SK-N-SH (cell line): ENCODE measurements at regions not wholly inside any gene's neighbourhood (a gene's known extent, or its start where the extent isn't known, plus 50 kb on each side); places are given as distances from the start of the nearest gene placed in this dataset.

ENCODE experiments used
- CTCF ChIA-PET: fragments of 300-600, 350-600 bp; formaldehyde crosslinking; extraction: SDS; loops from one replicate; lab custom pipeline; 2021; lab: Yijun Ruan, JAX
- POLR2A ChIA-PET: fragments of 350-600 bp; sonication (Branson Sonifier 250); formaldehyde crosslinking; extraction: SDS; loops from one replicate; lab custom pipeline; 2020; ENCODE audit warnings: antibody characterized with exemption, inconsistent platforms; lab: Yijun Ruan, JAX
- DNase-seq: peaks from one replicate; pipeline ENCODE4 v3.0.0; 2012
- H2AFZ ChIP-seq: fragments of 200-600 bp; sonication (generic); 2 replicates; pipeline ENCODE4 v1.8.1; 2016; ENCODE audit warnings: antibody characterized with exemption, mild to moderate bottlenecking, low read depth
- H3F3A ChIP-seq: fragments of 200-600 bp; sonication (generic); replicated peaks from 2 replicates; pipeline ENCODE3; 2016; ENCODE audit warnings: antibody characterized with exemption, mild to moderate bottlenecking; ENCODE audit not compliant: insufficient read depth
- H3K27ac ChIP-seq, 2 experiments: fragments of 200-500 bp in 1 of 2; fragments of 200-600 bp in 1 of 2; sonication (Bioruptor generic) in 1 of 2; sonication (generic), shearing (Covaris generic) in 1 of 2; 2 replicates each; pipeline versions ENCODE4 v1.5.1 to v1.6.1; 2014 to 2016; ENCODE audit warnings: low read depth in 2 of 2, inconsistent platforms in 1 of 2, low read length in 1 of 2, mild to moderate bottlenecking in 1 of 2, mixed read lengths in 1 of 2
- H3K27me3 ChIP-seq: fragments of 200-600 bp; sonication (generic), shearing (Covaris generic); 2 replicates; pipeline ENCODE4 v1.6.1; 2016; ENCODE audit warnings: mixed run types; ENCODE audit not compliant: insufficient read depth
- H3K36me3 ChIP-seq, 2 experiments: fragments of 200-500 bp in 1 of 2; fragments of 200-600 bp in 1 of 2; sonication (Bioruptor generic) in 1 of 2; sonication (generic) in 1 of 2; replicated peaks in 1 of 2; 2 replicates each; pipeline versions ENCODE3 to v1.5.1; 2014 to 2016; ENCODE audit warnings: low read length in 1 of 2, mild to moderate bottlenecking in 1 of 2; ENCODE audit not compliant: insufficient read depth in 2 of 2, control insufficient read depth in 1 of 2
- H3K4me1 ChIP-seq, 2 experiments: fragments of 200-500 bp in 1 of 2; fragments of 200-600 bp in 1 of 2; sonication (Bioruptor generic) in 1 of 2; sonication (generic), shearing (Covaris generic) in 1 of 2; 2 replicates each; pipeline versions ENCODE4 v1.5.1 to v1.6.1; 2014 to 2016; ENCODE audit warnings: low read depth in 1 of 2, low read length in 1 of 2, mixed run types in 1 of 2; ENCODE audit not compliant: insufficient read depth in 2 of 2, control insufficient read depth in 1 of 2
- H3K4me2 ChIP-seq: fragments of 200-600 bp; sonication (generic), shearing (Covaris generic); 2 replicates; pipeline ENCODE4 v1.6.1; 2017; ENCODE audit warnings: mixed run types
- H3K4me3 ChIP-seq, 2 experiments: fragments of 200-500 bp in 1 of 2; fragments of 200-600 bp in 1 of 2; sonication (Bioruptor generic) in 1 of 2; sonication (generic), shearing (Covaris generic) in 1 of 2; 2 replicates each; pipeline versions ENCODE4 v1.5.1 to v1.8.1; 2014 to 2016; ENCODE audit warnings: low read depth in 2 of 2, inconsistent platforms in 1 of 2, low read length in 1 of 2, mild to moderate bottlenecking in 1 of 2, mixed read lengths in 1 of 2, moderate library complexity in 1 of 2
- H3K79me2 ChIP-seq: fragments of 200-600 bp; sonication (generic); 2 replicates; pipeline ENCODE4 v1.8.1; 2017; ENCODE audit warnings: mild to moderate bottlenecking; ENCODE audit not compliant: insufficient read depth
- H3K9ac ChIP-seq: fragments of 200-600 bp; sonication (generic); 2 replicates; pipeline ENCODE4 v1.6.1; 2017; ENCODE audit warnings: mixed run types
- H3K9me2 ChIP-seq: fragments of 200-600 bp; sonication (generic); 2 replicates; pipeline ENCODE4 v1.6.1; 2017; ENCODE audit warnings: mixed run types
- H3K9me3 ChIP-seq: fragments of 200-600 bp; sonication (generic); 2 replicates; pipeline ENCODE4 v1.6.1; 2017; ENCODE audit warnings: mixed run types, mild to moderate bottlenecking, moderate library complexity
- H4K20me1 ChIP-seq: fragments of 200-600 bp; sonication (generic); 2 replicates; pipeline ENCODE4 v1.6.1; 2017; ENCODE audit warnings: mild to moderate bottlenecking, mixed run types; ENCODE audit not compliant: insufficient read depth
- CHD2 ChIP-seq: fragments of 150-350 bp; IDR thresholded peaks from 2 replicates; pipeline ENCODE4 v1.6.1; 2018; ENCODE audit warnings: low read length; ENCODE audit not compliant: partially characterized antibody
- ELF1 ChIP-seq: IDR thresholded peaks from 2 replicates; pipeline ENCODE4 v1.4.0; 2012
- EP300 ChIP-seq, 2 experiments: IDR thresholded peaks; 2 replicates each; pipeline versions ENCODE4 v1.4.0 to v1.6.1; 2012; ENCODE audit warnings: borderline replicate concordance in 1 of 2, low read depth in 1 of 2, low read length in 1 of 2
- EZH2phosphoT487 ChIP-seq: fragments of 200-600 bp; sonication (generic); IDR thresholded peaks from 2 replicates; pipeline ENCODE4 v1.6.1; 2017; ENCODE audit warnings: low read depth, mixed run types, mild to moderate bottlenecking, antibody characterized with exemption, moderate library complexity, borderline replicate concordance
- FOXJ3 ChIP-seq: sonication (generic); formaldehyde crosslinking; IDR thresholded peaks from 2 replicates; pipeline ENCODE4 v1.5.1; 2020; ENCODE audit warnings: mild to moderate bottlenecking, missing genetic modification reagents
- FOXM1 ChIP-seq: IDR thresholded peaks from 2 replicates; pipeline ENCODE4 v1.4.0; 2012; ENCODE audit warnings: low read depth, mild to moderate bottlenecking
- GABPA ChIP-seq: IDR thresholded peaks from 2 replicates; pipeline ENCODE4 v1.4.0; 2012; ENCODE audit warnings: low read depth, mild to moderate bottlenecking
- MEF2A ChIP-seq: IDR thresholded peaks from 2 replicates; pipeline ENCODE4 v1.4.0; 2012; ENCODE audit warnings: low read depth, borderline replicate concordance
- NRF1 ChIP-seq: IDR thresholded peaks from 2 replicates; pipeline ENCODE4 v1.6.1; 2012; ENCODE audit warnings: low read depth, mild to moderate bottlenecking, low read length
- SIN3A ChIP-seq: IDR thresholded peaks from 2 replicates; pipeline ENCODE4 v1.6.1; 2012; ENCODE audit warnings: low read depth, mild to moderate bottlenecking, low read length, moderate library complexity, borderline replicate concordance
- SMC3 ChIP-seq: IDR thresholded peaks from 2 replicates; pipeline ENCODE4 v1.6.1; 2012; ENCODE audit warnings: low read depth, low read length, improper control_type of control experiment
- TAF1 ChIP-seq: IDR thresholded peaks from 2 replicates; pipeline ENCODE4 v1.6.1; 2012; ENCODE audit warnings: low read depth, mild to moderate bottlenecking, low read length, moderate library complexity, borderline replicate concordance
- TCF12 ChIP-seq: IDR thresholded peaks from 2 replicates; pipeline ENCODE4 v1.4.0; 2012
- YY1 ChIP-seq: IDR thresholded peaks from 2 replicates; pipeline ENCODE4 v1.4.0; 2012; ENCODE audit warnings: low read depth, mild to moderate bottlenecking
- TF ChIP-seq, protein P1 (sequence below): IDR thresholded peaks from 2 replicates; pipeline ENCODE4 v1.4.0; 2012; ENCODE audit warnings: low read depth, borderline replicate concordance
- TF ChIP-seq, protein P2 (sequence below): IDR thresholded peaks from 2 replicates; pipeline ENCODE4 v1.6.1; 2012; ENCODE audit warnings: mild to moderate bottlenecking, low read depth, low read length, moderate library complexity
- TF ChIP-seq, protein P3 (sequence below): IDR thresholded peaks from 2 replicates; pipeline ENCODE4 v1.4.0; 2012; ENCODE audit warnings: low read depth, borderline replicate concordance
- TF ChIP-seq, protein P4 (sequence below): IDR thresholded peaks from 2 replicates; pipeline ENCODE4 v1.4.0; 2012; ENCODE audit warnings: low read depth
- TF ChIP-seq, protein P5 (sequence below): IDR thresholded peaks from 2 replicates; pipeline ENCODE4; 2012

DNA sequence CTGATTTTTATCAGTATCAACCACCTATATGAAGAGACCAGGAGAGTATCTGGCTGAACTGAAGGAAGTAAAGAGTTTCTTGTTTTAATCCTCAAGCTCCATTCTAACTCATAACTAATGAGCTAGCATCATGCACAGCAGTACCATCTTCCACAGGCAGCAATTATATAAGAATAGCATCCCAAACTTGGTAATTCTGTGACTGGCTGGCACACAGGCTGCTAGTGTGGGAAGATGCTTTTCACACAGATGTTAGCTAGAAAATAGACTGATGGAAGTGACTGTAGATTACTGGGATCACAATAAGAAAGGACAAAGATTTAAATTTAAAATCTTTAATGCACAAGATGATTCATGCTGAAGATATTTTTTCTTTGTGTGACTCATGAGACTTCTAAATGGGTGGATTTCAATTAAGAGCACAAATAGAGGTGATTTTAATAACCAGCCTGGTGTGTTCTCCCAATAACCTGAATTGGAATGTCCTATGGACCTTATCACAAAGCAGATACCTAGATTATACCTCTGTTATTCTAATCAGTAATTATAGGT is 417.7 kb upstream of the ATXN7L3B start:
- ChIA-PET POLR2A (no interaction called here), CTCF (no interaction called here)
- H3K9ac ChIP-seq: no peak overlapping the region
- H3K4me2 ChIP-seq: no peak overlapping the region
- no peaks in the 10 kb centered on the region for H3F3A ChIP-seq
- H3K4me3 ChIP-seq: no peak overlapping the region
- H3K9me2 ChIP-seq: no peaks in the 10 kb centered on the region
- no peaks in the 10 kb centered on the region for H3K27me3 ChIP-seq
- H2AFZ ChIP-seq: no peak overlapping the region
- no peaks in the 10 kb centered on the region for H4K20me1 ChIP-seq
- H3K27ac ChIP-seq: no peak overlapping the region
- DNase-seq: no peak
- H3K4me1 ChIP-seq: no peaks in the 10 kb centered on the region
- no peaks in the 10 kb centered on the region for H3K79me2 ChIP-seq
- no peaks in the 10 kb centered on the region for H3K9me3 ChIP-seq
- H3K36me3 ChIP-seq: no peaks in the 10 kb centered on the region
- TF ChIP-seq SIN3A (no peak), MEF2A (no peak), EP300 (IDR thresholded peaks at IDR 0.05; ENCODE audit: borderline replicate concordance in 1 of 2, low read depth in 1 of 2, low read length in 1 of 2) (no peak), ELF1 (no peak), TCF12 (no peak), EZH2phosphoT487 (no peak), CHD2 (no peak), NRF1 (no peak), YY1 (no peak), FOXM1 (no peak), FOXJ3 (CRISPR knock-in tag) (no peak), SMC3 (no peak), GABPA (no peak), TAF1 (no peak)
- TF ChIP-seq, protein P1, sequence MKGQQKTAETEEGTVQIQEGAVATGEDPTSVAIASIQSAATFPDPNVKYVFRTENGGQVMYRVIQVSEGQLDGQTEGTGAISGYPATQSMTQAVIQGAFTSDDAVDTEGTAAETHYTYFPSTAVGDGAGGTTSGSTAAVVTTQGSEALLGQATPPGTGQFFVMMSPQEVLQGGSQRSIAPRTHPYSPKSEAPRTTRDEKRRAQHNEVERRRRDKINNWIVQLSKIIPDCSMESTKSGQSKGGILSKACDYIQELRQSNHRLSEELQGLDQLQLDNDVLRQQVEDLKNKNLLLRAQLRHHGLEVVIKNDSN: no peak
- TF ChIP-seq, protein P2, sequence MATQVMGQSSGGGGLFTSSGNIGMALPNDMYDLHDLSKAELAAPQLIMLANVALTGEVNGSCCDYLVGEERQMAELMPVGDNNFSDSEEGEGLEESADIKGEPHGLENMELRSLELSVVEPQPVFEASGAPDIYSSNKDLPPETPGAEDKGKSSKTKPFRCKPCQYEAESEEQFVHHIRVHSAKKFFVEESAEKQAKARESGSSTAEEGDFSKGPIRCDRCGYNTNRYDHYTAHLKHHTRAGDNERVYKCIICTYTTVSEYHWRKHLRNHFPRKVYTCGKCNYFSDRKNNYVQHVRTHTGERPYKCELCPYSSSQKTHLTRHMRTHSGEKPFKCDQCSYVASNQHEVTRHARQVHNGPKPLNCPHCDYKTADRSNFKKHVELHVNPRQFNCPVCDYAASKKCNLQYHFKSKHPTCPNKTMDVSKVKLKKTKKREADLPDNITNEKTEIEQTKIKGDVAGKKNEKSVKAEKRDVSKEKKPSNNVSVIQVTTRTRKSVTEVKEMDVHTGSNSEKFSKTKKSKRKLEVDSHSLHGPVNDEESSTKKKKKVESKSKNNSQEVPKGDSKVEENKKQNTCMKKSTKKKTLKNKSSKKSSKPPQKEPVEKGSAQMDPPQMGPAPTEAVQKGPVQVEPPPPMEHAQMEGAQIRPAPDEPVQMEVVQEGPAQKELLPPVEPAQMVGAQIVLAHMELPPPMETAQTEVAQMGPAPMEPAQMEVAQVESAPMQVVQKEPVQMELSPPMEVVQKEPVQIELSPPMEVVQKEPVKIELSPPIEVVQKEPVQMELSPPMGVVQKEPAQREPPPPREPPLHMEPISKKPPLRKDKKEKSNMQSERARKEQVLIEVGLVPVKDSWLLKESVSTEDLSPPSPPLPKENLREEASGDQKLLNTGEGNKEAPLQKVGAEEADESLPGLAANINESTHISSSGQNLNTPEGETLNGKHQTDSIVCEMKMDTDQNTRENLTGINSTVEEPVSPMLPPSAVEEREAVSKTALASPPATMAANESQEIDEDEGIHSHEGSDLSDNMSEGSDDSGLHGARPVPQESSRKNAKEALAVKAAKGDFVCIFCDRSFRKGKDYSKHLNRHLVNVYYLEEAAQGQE: no peak
- TF ChIP-seq, protein P3, sequence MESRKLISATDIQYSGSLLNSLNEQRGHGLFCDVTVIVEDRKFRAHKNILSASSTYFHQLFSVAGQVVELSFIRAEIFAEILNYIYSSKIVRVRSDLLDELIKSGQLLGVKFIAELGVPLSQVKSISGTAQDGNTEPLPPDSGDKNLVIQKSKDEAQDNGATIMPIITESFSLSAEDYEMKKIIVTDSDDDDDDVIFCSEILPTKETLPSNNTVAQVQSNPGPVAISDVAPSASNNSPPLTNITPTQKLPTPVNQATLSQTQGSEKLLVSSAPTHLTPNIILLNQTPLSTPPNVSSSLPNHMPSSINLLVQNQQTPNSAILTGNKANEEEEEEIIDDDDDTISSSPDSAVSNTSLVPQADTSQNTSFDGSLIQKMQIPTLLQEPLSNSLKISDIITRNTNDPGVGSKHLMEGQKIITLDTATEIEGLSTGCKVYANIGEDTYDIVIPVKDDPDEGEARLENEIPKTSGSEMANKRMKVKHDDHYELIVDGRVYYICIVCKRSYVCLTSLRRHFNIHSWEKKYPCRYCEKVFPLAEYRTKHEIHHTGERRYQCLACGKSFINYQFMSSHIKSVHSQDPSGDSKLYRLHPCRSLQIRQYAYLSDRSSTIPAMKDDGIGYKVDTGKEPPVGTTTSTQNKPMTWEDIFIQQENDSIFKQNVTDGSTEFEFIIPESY: no peak
- TF ChIP-seq, protein P4, sequence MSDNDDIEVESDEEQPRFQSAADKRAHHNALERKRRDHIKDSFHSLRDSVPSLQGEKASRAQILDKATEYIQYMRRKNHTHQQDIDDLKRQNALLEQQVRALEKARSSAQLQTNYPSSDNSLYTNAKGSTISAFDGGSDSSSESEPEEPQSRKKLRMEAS: no peak
- TF ChIP-seq, protein P5, sequence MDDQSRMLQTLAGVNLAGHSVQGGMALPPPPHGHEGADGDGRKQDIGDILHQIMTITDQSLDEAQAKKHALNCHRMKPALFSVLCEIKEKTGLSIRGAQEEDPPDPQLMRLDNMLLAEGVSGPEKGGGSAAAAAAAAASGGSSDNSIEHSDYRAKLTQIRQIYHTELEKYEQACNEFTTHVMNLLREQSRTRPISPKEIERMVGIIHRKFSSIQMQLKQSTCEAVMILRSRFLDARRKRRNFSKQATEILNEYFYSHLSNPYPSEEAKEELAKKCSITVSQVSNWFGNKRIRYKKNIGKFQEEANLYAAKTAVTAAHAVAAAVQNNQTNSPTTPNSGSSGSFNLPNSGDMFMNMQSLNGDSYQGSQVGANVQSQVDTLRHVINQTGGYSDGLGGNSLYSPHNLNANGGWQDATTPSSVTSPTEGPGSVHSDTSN: no peak
